ENCODE measurements at regions not wholly inside any gene's neighbourhood (a gene's known extent, or its start where the extent isn't known, plus 50 kb on each side); places are given as distances from the start of the nearest gene placed in this dataset.

- H3K9me2 ChIP-seq (ENCODE audit: insufficient read depth), result no peaks in the 10 kb centered on the region
- no peaks in the 10 kb centered on the region for H3K79me2 ChIP-seq (ENCODE audit: insufficient read depth)
- no peaks in the 10 kb centered on the region for H3K9me3 ChIP-seq (ENCODE audit: low read depth)
- no peak overlapping the region for H3K4me3 ChIP-seq
- H3K36me3 ChIP-seq (ENCODE audit: low read depth), result no peaks in the 10 kb centered on the region
- H3K4me1 ChIP-seq (ENCODE audit: insufficient read depth), result no peaks in the 10 kb centered on the region
- H4K20me1 ChIP-seq (ENCODE audit: insufficient read depth), result no peaks in the 10 kb centered on the region
- H3K4me2 ChIP-seq (ENCODE audit: unreplicated experiment), result no peak overlapping the region
- TF ChIP-seq EZH2phosphoT487 (IDR thresholded peaks at IDR 0.05; ENCODE audit: insufficient read depth, low read depth) (no peak), EZH2 (IDR thresholded peaks at IDR 0.05; ENCODE audit: insufficient read depth, poor library complexity, severe bottlenecking) (no peak)
- WGBS, 2 experiments (ENCODE audit: low coverage in 1 of 2, low lambda C conversion rate in 2 of 2, missing lambda C conversion rate in 2 of 2), result 30 to 33% methylated on average over 4 of the region's 4 CpGs
- H2AFZ ChIP-seq, result no peak overlapping the region
- H3K27me3 ChIP-seq (replicated peaks; ENCODE audit: insufficient read depth), result no peaks in the 10 kb centered on the region
- in situ Hi-C loops (cut with MboI), result no loop called here
- no peak overlapping the region for H3K9ac ChIP-seq
- no peak overlapping the region for H3K27ac ChIP-seq
- no peak for DNase-seq
- H3F3A ChIP-seq (ENCODE audit: insufficient read depth), result no peaks in the 10 kb centered on the region
These were observed 268.5 kb downstream of the ARAP2 start for GRCh38 chr4:35975617-35976355.

GRCh38 chr4:35978551-35978950, 265.8 kb downstream of the ARAP2 start:
- H4K20me1 ChIP-seq (ENCODE audit: insufficient read depth), result no peaks in the 10 kb centered on the region
- H3K4me1 ChIP-seq (ENCODE audit: insufficient read depth), result no peaks in the 10 kb centered on the region
- no peaks in the 10 kb centered on the region for H3F3A ChIP-seq (ENCODE audit: insufficient read depth)
- no peaks in the 10 kb centered on the region for H3K79me2 ChIP-seq (ENCODE audit: insufficient read depth)
- H3K27me3 ChIP-seq (replicated peaks; ENCODE audit: insufficient read depth), result no peaks in the 10 kb centered on the region
- no peak overlapping the region for H2AFZ ChIP-seq
- no peak overlapping the region for H3K4me2 ChIP-seq (ENCODE audit: unreplicated experiment)
- no peak overlapping the region for H3K4me3 ChIP-seq
- H3K9me2 ChIP-seq (ENCODE audit: insufficient read depth), result no peaks in the 10 kb centered on the region
- no peak overlapping the region for H3K27ac ChIP-seq
- in situ Hi-C loops (cut with MboI), result no loop called here
- H3K9ac ChIP-seq, result no peak overlapping the region
- no peaks in the 10 kb centered on the region for H3K36me3 ChIP-seq (ENCODE audit: low read depth)
- no peaks in the 10 kb centered on the region for H3K9me3 ChIP-seq (ENCODE audit: low read depth)
- no peak for DNase-seq
- no peak for TF ChIP-seq EZH2 (IDR thresholded peaks at IDR 0.05; ENCODE audit: insufficient read depth, poor library complexity, severe bottlenecking)
- no peak for TF ChIP-seq EZH2phosphoT487 (IDR thresholded peaks at IDR 0.05; ENCODE audit: insufficient read depth, low read depth)

- H3K4me2 ChIP-seq (ENCODE audit: unreplicated experiment), result no peak overlapping the region
- H3K27ac ChIP-seq, result no peak overlapping the region
- in situ Hi-C loops (cut with MboI), result no loop called here
- H3K9me2 ChIP-seq (ENCODE audit: insufficient read depth), result no peaks in the 10 kb centered on the region
- H3K79me2 ChIP-seq (ENCODE audit: insufficient read depth), result no peaks in the 10 kb centered on the region
- H3K9ac ChIP-seq, result no peak overlapping the region
- no peaks in the 10 kb centered on the region for H3K27me3 ChIP-seq (replicated peaks; ENCODE audit: insufficient read depth)
- no peak for TF ChIP-seq EZH2 (IDR thresholded peaks at IDR 0.05; ENCODE audit: insufficient read depth, poor library complexity, severe bottlenecking)
- TF ChIP-seq EZH2phosphoT487 (IDR thresholded peaks at IDR 0.05; ENCODE audit: insufficient read depth, low read depth), result no peak
- H2AFZ ChIP-seq, result no peak overlapping the region
- 9 to 18% methylated on average over 1 of the region's 1 CpG for WGBS, 2 experiments (ENCODE audit: low coverage in 1 of 2, low lambda C conversion rate in 2 of 2, missing lambda C conversion rate in 2 of 2)
- no peaks in the 10 kb centered on the region for H3K9me3 ChIP-seq (ENCODE audit: low read depth)
- no peaks in the 10 kb centered on the region for H3F3A ChIP-seq (ENCODE audit: insufficient read depth)
- no peaks in the 10 kb centered on the region for H3K36me3 ChIP-seq (ENCODE audit: low read depth)
- DNase-seq, result no peak
- H3K4me3 ChIP-seq, result no peak overlapping the region
- H3K4me1 ChIP-seq (ENCODE audit: insufficient read depth), result no peaks in the 10 kb centered on the region
- no peaks in the 10 kb centered on the region for H4K20me1 ChIP-seq (ENCODE audit: insufficient read depth)
These were observed 262.0 kb downstream of the ARAP2 start for GRCh38 chr4:35982318-35982717.

GRCh38 chr4:35986537-35986936, 257.8 kb downstream of the ARAP2 start:
- DNase-seq, result no peak
- no peaks in the 10 kb centered on the region for H3F3A ChIP-seq (ENCODE audit: insufficient read depth)
- in situ Hi-C loops (cut with MboI), result no loop called here
- H3K9me3 ChIP-seq (ENCODE audit: low read depth), result no peaks in the 10 kb centered on the region
- TF ChIP-seq EZH2phosphoT487 (IDR thresholded peaks at IDR 0.05; ENCODE audit: insufficient read depth, low read depth) (no peak), EZH2 (IDR thresholded peaks at IDR 0.05; ENCODE audit: insufficient read depth, poor library complexity, severe bottlenecking) (no peak)
- no peaks in the 10 kb centered on the region for H3K36me3 ChIP-seq (ENCODE audit: low read depth)
- no peak overlapping the region for H3K4me2 ChIP-seq (ENCODE audit: unreplicated experiment)
- no peaks in the 10 kb centered on the region for H3K79me2 ChIP-seq (ENCODE audit: insufficient read depth)
- no peaks in the 10 kb centered on the region for H4K20me1 ChIP-seq (ENCODE audit: insufficient read depth)
- H2AFZ ChIP-seq, result no peak overlapping the region
- H3K9me2 ChIP-seq (ENCODE audit: insufficient read depth), result no peaks in the 10 kb centered on the region
- no peak overlapping the region for H3K27ac ChIP-seq
- H3K27me3 ChIP-seq (replicated peaks; ENCODE audit: insufficient read depth), result no peaks in the 10 kb centered on the region
- no peaks in the 10 kb centered on the region for H3K4me1 ChIP-seq (ENCODE audit: insufficient read depth)
- no peak overlapping the region for H3K4me3 ChIP-seq
- 0 to 2% methylated on average over 1 of the region's 1 CpG for WGBS, 2 experiments (ENCODE audit: low coverage in 1 of 2, low lambda C conversion rate in 2 of 2, missing lambda C conversion rate in 2 of 2)
- no peak overlapping the region for H3K9ac ChIP-seq

- Histone ChIP-seq H3K36me3 (ENCODE audit: low read depth) (no peaks in the 10 kb centered on the region), H3K9me2 (ENCODE audit: insufficient read depth) (no peaks in the 10 kb centered on the region), H3K27me3 (replicated peaks; ENCODE audit: insufficient read depth) (no peaks in the 10 kb centered on the region), H4K20me1 (ENCODE audit: insufficient read depth) (no peaks in the 10 kb centered on the region), H2AFZ (no peak overlapping the region), H3K79me2 (ENCODE audit: insufficient read depth) (no peaks in the 10 kb centered on the region), H3K9me3 (ENCODE audit: low read depth) (no peaks in the 10 kb centered on the region), H3K27ac (no peak overlapping the region), H3K9ac (no peak overlapping the region), H3K4me2 (ENCODE audit: unreplicated experiment) (no peak overlapping the region), H3F3A (ENCODE audit: insufficient read depth) (no peaks in the 10 kb centered on the region), H3K4me1 (ENCODE audit: insufficient read depth) (no peaks in the 10 kb centered on the region), H3K4me3 (no peak overlapping the region)
- WGBS, 2 experiments (ENCODE audit: low coverage in 1 of 2, low lambda C conversion rate in 2 of 2, missing lambda C conversion rate in 2 of 2), result 4 to 14% methylated on average over 2 of the region's 2 CpGs
- no peak for TF ChIP-seq EZH2 (IDR thresholded peaks at IDR 0.05; ENCODE audit: insufficient read depth, poor library complexity, severe bottlenecking)
- no peak for TF ChIP-seq EZH2phosphoT487 (IDR thresholded peaks at IDR 0.05; ENCODE audit: insufficient read depth, low read depth)
- in situ Hi-C loops (cut with MboI), result no loop called here
- DNase-seq, result no peak
These were observed 250.7 kb downstream of the ARAP2 start for GRCh38 chr4:35993606-35994005.
